KG1 (cell line): ENCODE measurements at regions not wholly inside any gene's neighbourhood (a gene's known extent, or its start where the extent isn't known, plus 50 kb on each side); places are given as distances from the start of the nearest gene placed in this dataset.

Experiments used
- DNase-seq: peaks from one replicate; lab custom pipeline; 2025; lab: John Stamatoyannopoulos, UW

DNA sequence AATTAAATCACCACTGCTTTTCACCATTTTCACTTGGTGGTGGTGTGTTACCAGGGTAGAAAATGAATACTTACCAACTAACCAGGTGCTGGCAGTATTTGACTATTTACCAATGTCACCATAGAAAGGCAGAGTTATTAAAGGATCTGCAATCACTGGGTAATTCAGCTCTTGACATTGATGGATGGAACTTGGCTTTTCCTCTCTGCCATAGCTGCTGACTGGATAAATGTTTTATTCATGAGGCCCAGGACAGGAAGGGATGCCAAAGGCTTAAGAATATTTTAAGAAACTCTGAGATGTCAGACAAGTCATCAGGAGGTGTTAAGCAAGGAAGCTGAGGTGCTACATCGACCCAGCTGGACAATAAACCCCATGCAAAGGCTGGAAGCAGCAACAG lies 495.5 kb upstream of the CFAP20DC start:
- no peak for DNase-seq

DNA sequence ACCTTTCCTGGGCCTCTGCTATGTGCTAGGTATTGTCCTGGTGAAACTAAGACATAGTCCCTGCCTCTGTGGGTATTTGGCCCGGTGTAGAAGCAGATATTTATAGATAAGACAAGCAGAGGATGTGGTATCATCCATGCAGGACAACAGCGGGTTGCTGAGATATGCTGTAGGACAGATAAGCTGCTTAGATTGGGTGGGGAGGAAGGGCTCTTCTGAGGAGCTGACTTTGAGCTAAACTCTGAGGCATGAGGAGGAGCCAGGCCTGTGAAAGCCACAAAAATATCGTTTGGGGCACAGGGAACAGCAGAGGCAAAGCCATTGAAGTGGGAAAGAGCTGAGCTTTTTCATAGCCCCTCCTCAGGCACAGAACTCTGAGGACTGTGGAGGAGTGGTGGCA lies 492.5 kb upstream of the CFAP20DC start:
- no peak for DNase-seq

DNA sequence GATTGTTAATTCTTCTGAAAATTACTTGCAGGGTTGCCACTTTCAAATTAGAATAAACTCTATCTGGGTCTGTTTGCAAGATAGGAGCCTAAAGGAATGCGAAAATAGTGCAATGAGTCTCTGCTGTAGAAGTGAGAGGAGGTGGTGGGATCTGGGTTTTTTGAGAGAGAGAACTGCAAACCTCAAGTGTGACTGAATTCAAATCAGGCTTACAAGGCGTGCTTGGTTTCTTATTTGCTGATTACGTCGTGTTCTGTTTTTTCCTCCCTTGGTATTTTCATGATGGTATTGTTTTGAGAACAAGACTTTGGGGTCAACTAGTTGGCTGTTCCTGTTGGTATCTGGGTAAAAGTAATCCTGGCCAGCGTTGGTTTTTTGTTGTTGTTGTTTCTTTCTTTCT lies 490.9 kb upstream of the CFAP20DC start:
- DNase-seq = no peak

DNA sequence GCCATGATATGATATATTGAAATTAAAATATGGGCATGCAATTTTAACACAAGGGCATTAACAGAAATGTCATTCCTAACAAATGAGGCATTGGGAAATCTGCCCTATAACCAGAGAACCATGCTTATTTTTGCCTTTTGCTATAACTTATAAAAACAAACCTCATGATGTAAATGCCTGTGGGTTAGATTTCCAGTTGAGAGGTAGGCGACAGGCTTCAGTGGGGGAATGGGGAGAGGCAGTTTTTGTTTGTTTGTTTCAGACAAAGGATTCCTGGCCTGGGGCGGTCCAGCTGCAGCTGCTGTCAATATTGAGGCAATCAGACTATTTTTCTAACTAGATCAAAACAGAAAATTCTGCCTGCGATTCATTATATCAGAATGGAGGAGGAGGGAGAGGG lies 490.4 kb upstream of the CFAP20DC start:
- no peak for DNase-seq

DNA sequence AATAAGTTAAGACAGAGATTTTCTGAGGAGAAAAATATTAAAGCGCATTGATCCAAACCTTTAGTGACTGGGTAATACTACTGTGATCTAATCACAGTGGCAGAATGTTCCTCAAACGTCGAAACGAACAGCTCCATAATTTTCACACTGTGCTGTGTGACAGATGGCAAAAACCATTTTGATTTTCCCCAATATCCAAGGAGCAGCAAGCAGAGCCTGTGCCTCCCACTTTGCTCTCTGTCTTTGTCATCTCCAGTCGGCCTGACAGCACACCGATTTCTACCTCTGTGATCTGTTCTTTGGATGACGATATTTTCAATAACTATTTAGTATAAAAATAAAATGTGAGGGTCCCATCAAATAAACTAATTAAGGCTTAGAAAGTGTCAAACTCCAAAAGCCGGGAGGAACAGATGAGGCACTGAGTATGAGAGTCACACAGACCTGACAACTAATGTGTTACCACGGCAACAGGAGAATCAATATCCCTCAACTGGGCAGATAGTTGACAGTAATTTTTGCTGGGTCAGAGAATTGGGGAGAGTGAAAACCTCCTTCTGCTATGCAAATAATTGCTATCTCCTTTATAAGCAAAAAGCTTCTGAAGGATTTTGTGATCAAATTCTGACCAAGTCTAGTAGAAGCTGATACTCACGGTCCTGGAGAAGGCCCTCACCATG lies 489.1 kb upstream of the CFAP20DC start:
- DNase-seq = no peak

DNA sequence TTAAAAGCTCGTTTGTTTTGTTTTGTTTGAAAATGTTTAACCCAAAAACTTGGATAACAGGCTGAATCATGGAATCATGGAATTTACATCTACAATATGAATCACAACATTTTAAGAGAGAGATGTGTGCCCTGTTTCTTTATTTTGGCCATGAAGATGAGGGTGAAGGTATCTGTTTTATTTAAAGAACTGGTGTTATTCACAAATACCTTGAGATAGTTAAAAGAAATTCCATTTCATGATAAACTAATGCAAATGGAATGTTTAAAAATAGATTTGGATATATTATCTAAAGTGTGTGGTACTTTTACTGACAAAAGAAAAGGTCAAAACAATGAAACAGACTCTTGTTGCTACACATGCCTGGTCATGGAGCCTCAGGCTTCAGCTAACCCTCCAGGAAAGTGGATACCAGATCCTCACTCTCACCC lies 486.0 kb upstream of the CFAP20DC start:
- no peak for DNase-seq

DNA sequence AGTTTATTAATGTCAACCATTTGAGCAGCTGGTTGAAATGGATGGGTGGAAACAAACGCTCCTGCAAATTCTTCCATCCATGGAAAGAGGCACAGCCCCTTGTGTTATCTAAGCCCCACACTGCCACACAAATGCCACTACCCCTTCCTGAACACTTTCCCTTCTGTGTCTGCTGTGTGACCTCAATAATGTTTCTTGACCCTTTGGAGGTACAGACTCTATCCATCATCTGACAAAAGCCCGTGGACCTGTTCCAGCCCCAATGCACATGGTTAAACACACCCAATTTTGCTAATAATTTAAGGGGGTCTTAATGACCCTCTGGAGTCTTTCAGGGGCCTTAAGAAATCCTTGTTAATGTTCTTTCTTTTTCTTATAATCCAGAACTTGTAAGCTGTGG lies 482.2 kb upstream of the CFAP20DC start:
- DNase-seq = no peak

DNA sequence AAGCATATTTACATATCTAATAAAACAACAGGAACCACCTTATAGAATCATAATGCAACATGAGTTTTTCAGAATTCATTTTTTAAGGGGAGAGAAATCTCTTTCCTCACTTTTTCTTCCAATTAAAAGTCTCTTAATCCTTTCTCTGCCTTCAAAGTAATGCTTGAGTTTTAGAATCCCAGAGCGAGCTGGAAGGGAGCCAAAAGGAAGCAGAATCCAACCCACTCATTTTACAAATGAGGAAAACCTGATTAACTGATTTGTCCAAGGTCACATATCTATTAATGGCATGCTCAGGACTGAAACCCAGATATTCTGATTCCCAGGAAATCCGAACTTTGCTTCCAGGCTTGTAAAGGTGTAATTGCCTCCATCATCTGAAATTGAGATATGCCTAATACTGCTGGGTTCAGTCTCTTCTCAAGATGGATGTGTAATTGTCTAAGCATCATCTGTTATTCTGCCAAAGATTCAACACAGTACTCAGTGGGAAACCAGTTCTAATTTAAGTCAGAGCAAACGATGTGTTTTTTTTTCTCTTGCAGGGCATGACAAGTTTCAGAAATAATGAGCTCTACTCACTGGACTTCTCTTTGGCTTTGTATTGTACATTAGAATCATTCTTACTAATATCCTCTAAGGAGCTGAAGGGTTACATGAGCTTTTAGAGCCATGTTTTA lies 481.4 kb upstream of the CFAP20DC start:
- no peak for DNase-seq

DNA sequence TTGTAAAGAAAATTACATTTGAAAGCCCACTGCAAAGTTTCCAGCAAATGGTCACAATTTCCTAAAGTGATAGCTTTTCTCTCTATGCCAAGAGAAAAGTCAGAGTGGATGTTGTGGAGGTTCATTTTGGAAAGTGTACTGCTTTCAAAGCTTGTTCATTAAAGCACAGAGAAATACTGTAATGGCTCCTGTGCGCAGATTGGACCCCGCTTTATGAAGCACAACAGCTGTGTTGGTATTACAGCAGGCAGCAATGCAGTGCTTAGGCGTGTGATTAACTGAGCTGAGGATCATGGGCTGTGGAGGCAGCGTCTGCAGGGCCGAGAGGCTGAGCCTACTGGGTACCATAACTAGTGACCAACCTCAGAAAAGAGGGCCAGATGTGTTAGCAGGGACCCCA lies 478.4 kb upstream of the CFAP20DC start:
- no peak for DNase-seq

DNA sequence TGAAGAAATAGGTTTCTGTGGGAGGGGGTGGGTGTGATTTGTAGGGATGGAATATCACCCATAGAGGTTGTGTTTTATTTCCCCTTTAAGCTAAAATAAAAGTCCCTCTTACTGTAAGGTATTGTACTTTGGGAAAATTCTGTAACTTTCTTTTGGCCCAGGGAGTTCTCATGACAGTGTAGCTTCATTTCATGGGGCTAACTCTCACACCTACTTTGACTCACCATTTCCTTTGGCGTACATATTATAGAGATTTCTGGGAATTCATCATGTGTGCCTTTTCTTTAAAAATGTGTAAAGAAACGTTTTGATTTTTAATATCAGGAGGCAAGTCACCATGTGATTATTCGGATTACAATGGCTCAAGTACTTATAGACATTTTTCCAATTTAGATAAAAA lies 477.7 kb upstream of the CFAP20DC start:
- DNase-seq = no peak

DNA sequence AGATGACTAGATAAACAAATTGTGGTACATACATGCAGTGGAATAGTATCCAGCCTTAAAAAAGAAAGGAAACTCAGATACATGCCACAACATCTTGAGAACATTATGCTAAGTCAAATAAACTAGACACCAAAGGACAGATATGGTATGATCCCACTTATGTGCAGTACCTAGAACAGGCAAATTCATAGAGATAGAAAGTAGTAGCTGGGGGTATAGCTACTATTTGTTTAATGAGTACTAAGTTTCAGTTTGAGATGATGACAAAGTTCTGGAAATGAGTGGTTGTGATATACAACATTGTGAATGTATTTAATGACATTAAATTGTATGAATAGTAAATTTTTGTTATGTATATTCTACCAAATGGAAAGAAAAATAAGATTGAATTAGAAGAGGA lies 477.2 kb upstream of the CFAP20DC start:
- no peak for DNase-seq

DNA sequence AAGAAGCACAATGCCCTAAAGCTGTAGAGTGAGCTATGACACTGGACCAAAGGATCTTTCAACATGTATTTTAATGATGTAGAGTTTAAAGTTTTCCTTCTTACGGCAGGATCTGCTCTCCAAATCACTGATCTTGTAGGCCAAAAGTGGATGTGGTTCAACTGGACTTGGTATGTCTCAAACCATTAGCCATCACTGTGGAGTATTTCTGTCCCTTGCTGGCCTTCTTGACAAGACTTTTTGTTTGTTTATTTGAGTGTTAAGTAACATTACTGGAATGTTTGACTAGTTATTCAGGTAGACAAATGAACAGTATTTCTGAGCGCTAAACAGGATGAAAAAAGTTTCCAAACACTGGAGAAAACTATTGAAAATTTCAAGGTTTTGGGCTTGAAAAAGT lies 472.7 kb upstream of the CFAP20DC start:
- DNase-seq = no peak

DNA sequence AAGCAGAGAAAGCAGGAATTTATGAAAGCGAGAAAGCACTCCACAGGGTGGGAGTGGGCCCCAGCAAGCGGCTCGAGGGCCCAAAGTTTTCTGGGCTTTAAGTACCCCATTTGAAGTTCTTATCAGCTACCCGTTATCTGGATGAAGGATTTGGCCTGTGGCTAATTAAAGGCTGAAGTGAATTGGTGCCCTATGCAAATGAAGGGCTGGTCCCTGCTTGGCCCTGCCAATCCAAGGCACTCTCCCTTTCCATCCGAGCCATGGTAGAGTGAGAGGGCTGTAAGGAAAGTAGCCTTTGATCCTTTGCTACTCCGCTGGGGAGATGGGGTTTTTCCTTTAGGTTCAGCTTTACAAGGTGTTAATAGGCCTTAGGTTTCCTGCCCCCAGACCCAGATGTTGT lies 469.3 kb upstream of the CFAP20DC start:
- DNase-seq = no peak

DNA sequence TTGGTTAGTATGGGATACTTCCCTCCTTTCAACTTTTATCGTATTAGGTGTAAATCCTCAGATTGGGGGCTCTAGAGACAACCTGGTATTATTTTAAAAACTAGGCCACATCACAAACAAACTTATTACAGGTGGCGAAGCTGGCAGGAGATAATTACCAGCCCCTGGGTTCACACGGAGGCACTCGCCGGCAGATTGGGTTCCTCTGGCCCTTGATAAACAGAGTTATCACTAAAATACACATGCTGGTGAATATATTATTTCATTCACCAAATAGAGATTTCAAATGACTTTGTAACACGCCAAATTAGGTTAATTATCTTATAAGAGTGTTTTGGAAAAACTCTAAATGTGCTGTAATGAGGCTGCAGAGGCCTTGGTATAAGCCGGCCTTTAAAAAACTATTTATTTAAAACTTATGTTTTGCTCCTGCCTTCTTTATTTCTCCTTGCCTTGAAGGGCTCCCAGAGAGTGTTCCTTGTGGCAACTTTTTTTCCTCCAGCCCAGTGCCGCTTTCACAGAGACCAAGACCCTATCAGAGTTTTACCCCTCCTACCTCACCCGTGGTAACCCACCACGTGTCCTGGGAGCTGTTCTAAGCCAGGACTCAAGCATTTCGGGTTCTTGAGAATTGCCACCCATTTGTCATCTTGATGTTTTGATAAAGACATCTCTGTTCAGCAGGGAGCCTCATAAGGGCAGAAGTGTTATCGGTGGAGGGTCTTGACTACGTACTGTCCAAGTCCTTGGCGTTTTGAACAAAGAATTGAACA lies 468.6 kb upstream of the CFAP20DC start:
- no peak for DNase-seq

DNA sequence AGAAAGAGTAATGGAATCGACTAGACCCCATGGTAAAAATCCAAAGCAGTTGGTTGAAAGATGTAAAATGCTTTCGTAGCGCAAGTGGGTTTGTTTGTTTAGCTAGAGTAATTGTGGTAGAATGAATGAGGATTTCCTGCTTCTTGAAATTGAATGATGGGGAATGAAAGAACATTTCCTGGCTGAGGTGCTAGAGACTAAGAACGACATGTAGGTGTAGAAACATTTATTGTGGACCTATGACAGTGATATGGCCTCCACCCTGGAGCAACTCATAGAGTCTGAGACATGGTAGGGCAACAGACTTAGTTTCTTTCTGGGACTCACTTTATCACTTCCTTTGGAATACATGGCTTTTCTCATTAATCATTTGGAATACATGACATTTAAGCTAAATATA lies 467.6 kb upstream of the CFAP20DC start:
- DNase-seq = no peak

DNA sequence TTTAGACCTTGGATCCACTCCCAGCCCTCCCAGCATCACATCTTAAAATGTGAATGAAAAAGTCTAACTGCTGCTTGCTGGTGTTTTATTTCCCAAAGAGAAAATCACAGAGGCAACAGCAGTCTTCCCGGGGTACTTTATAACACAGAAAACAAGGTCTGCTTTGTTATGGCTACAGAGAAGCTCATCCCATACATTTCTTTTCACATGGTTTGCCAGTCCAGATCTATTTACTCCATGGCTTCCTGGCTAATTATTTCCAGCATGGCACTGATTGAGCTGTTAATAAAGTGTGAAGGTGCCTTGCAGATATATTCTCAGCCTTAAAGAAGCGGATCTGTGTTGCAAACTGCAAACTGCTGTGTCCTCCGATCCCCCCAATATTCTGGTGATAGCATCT lies 466.1 kb upstream of the CFAP20DC start:
- DNase-seq = no peak

DNA sequence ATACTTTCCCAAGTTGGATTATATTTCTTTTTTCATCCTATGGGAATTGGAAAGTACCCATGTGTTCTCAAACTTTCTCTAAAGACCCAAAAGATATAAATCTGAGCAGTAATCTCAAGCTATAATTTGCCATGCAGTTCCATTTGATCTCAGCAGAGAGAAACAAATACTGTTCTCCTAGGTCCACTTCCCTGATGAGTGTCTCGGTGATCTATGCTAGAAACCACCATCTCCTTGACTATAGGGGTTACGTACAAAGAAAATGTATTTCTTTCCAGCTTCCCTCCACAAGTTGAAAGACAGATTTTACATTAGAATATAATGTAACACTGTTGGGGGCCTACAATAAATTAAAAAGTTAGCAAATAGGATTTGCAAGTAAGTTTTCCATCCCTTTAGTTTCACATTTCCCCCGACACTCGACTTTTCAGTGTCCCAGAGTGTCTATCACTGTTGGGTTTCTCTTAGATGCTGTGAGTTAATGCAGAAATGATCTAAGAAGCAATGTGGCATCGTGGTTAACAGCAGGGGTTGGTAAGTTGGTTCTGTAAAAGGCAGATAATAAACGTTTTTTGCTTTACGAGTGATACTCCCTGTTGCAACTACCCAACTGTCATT lies 465.1 kb upstream of the CFAP20DC start:
- DNase-seq = no peak

DNA sequence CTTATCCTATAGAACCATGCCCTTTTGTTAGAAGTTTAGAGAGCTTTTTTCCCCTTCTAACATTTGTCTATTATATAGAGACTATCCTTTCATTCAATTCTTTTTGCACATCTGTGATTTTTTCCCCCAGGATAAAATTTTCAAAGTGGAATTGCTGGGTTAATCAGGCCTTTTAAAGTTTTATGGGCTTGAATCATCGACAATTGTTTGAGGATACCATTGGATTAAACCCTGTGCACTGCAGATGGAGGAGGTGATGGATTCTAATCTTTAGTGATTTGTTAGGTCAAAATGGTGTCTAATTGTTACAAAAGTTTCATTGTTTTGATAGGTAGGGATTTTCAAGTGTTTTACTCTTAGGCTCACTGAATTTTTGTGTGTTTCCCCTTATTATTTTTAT lies 463.7 kb upstream of the CFAP20DC start:
- DNase-seq = no peak

DNA sequence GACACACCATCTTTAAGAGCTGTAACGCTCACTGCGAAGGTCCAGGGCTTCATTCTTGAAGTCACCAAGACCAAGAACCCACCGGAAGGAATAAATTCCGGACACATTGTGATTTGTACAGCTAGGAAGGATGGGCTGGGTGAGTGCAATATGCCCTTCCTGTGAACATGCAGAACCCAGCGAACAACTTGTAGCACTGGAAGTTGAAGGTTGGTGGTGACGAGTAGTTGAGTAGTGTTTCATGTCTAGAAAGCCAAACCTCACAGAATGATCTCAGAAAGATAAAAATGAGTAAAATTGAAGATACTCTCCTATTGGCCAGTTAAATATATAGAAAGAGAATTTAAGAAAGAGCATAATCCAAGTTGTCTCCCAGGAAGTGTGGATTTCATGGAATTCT lies 462.2 kb upstream of the CFAP20DC start:
- DNase-seq = no peak

DNA sequence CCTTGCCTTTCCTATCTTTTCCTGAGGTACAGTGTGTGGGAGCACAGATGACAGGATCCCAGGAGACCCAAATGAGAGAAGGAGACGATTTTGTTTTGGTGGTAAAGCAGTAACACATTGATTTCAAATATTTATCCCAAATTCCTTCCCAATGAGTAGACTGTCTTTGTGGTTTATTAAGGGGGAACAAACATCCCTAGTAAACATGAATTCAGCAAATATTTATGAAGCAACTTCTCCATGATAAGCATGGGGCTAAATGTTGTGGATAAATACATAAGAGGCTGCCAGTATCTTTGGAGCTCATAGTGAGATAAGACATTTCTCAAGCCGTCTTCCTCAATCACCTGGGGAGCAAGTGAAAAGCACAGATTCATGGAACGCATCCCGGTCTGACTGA lies 460.8 kb upstream of the CFAP20DC start:
- DNase-seq = no peak

DNA sequence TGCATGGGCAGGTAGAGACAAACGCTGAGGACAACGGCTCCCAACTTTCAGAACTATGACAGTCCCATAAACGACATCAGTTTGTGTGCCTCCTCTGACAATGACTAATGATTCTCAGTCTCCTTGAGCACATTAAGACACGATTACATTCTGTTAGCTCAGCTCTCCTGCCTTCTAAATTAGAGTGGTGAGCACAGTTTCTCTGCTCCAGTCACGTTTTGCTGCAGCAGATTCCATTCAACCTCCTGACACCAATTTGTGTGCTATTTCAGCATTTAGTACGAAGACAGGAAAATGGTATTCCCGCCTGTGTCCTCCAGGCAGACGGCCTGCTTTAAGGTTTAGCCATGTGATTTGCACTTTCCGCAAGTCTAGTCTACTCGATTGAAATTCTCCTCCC lies 458.4 kb upstream of the CFAP20DC start:
- DNase-seq = no peak

DNA sequence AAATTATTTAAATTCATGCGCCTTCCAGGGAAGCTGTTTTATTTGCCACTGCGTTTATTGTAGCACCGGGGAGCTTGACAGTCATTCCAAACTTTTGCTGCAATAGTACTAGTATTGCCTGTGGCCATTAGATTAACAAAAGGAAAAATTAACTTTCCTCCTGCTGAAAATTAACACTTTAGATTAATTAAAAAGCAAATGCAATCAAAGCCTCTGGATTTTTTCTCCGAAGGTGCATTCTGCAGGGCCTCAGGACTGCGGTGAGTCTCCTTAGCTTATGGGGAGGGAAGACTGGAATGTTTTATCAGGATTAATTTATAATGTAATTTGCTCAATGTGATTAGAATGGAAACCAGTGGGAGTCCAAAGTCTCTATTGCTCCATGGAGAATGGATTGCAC lies 456.4 kb upstream of the CFAP20DC start:
- no peak for DNase-seq

DNA sequence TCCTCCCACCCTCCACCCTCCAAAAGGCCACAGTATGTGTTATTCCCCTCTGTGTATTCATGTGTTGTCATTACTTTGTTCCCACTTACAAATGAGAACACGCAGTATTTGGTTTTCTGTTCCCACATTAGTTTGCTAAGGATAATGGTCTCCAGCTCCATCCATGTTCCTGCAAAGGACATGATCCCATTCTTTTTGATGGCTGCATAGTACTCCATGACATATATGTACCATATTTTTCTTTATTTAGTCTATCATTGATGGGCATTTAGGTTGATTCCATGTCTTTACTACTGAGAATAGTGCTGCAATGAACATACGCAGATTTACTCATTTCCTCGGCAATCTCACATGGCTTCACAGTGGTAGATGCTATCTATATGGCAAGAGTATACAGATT lies 453.6 kb upstream of the CFAP20DC start:
- DNase-seq = no peak
